ENCODE measurements at regions not wholly inside any gene's neighbourhood (a gene's known extent, or its start where the extent isn't known, plus 50 kb on each side); places are given as distances from the start of the nearest gene placed in this dataset.

DNA sequence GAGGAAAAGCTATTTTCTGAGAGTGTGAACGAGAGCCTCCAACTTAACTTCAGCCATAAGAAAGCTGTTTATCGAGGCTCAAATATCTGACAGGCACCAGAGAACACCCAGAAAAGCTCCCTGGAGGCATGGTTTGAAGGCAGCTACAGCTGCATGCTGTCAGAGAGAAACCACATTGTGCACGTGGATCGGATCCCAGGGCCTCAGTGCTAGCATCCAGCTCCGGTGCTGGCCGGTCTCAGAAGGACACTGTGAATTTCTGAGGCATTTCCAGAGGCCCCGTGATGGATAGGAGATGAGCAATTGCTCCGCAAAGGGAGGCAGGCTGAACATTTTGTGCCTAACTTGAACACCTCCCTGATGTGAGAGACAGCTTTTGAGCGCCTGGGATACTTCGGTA, 315.7 kb downstream of the FGF9 start:
- 86 to 100% (median 87%) methylated on average over 2 to 10 of the region's 10 CpGs; no CpG with 5 or more reads in 7 of the 10 experiments for WGBS, 10 experiments
- no peak overlapping the region for H3K27ac ChIP-seq
- no peak for ATAC-seq (replicated peaks in 6 of 8)
- in situ Hi-C loops (cut with MboI; ENCODE audit: low pct_unique_long_range_greater_than_20kb in 2 of 9, low sequenced_read_pairs in 9 of 9, unreplicated experiment in 9 of 9): loop anchor here in 1 of 9 experiments (25.0 kb wide), 1 partner anchor 99 kb away; no protein-coding TSS in a partner anchor
- no peaks in the 10 kb centered on the region for H3K4me1 ChIP-seq (replicated peaks in 1 of 2)
- no peak overlapping the region for H3K4me3 ChIP-seq

DNA sequence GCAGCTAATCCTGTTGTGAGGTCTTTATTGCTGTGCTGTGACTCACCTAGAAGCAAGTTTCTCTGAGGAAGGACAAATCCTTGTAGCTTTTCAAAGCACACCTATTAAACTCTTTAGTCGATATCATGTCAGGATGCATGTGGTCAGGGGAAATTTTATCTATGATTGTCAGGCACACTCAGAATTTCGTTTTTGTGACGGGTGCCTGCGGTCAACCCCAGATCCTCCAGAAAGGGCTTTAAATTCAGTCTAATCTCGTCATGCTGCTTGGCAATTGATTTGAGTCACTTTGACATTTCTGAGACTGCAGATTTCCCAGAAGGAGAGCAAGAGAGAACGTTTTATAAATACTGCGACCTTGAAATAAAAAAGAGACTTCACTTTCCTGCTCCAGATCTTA, 316.9 kb downstream of the FGF9 start:
- 42 to 82% (median 73%) methylated on average over 1 to 7 of the region's 7 CpGs for WGBS, 10 experiments
- no peak for ATAC-seq (replicated peaks in 6 of 8)
- no peak overlapping the region for H3K27ac ChIP-seq
- H3K4me1 ChIP-seq (replicated peaks in 1 of 2): no peaks in the 10 kb centered on the region
- in situ Hi-C loops (cut with MboI; ENCODE audit: low pct_unique_long_range_greater_than_20kb in 2 of 9, low sequenced_read_pairs in 9 of 9, unreplicated experiment in 9 of 9): loop anchor here in 1 of 9 experiments (25.0 kb wide), 1 partner anchor 100 kb away; no protein-coding TSS in a partner anchor
- no peak overlapping the region for H3K4me3 ChIP-seq

- H3K27ac ChIP-seq: no peak overlapping the region
- WGBS, 10 experiments: 67 to 100% (median 88%) methylated on average over 1 to 6 of the region's 7 CpGs; no CpG with 5 or more reads in 4 of the 10 experiments
- in situ Hi-C loops (cut with MboI; ENCODE audit: low pct_unique_long_range_greater_than_20kb in 2 of 9, low sequenced_read_pairs in 9 of 9, unreplicated experiment in 9 of 9): loop anchor here in 1 of 9 experiments (25.0 kb wide), 1 partner anchor 101 kb away; no protein-coding TSS in a partner anchor
- no peak overlapping the region for H3K4me3 ChIP-seq
- no peak for ATAC-seq (replicated peaks in 6 of 8)
- no peaks in the 10 kb centered on the region for H3K4me1 ChIP-seq (replicated peaks in 1 of 2)
Measured at GRCh38 chr13:21988624-21989023, 317.8 kb downstream of the FGF9 start.

DNA sequence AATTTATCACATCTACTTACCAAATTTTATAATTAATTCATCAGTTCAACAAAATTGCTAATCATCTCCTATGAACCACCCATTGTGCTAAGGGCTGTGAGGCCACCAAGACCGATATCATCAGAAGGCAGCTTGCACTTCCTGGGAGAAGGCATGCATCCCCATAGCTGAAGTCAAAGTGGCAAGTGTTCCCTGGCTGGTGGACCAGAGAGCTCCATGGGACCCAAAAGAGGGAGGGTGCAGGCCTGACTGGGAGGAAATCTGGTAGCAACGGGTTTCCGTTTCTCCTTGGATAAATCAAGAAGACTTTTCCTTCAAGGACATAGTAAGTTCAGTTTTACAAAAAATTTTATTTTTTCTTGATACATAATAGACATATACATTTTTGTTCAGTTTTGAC, 325.2 kb downstream of the FGF9 start:
- no peaks in the 10 kb centered on the region for H3K4me1 ChIP-seq (replicated peaks in 1 of 2)
- in situ Hi-C loops (cut with MboI; ENCODE audit: low pct_unique_long_range_greater_than_20kb in 2 of 9, low sequenced_read_pairs in 9 of 9, unreplicated experiment in 9 of 9): loop anchor here in 1 of 9 experiments (25.0 kb wide), 1 partner anchor 109 kb away; no protein-coding TSS in a partner anchor
- H3K4me3 ChIP-seq: no peak overlapping the region
- no peak for ATAC-seq (replicated peaks in 6 of 8)
- 45 to 100% (median 94%) methylated on average over 1 to 3 of the region's 3 CpGs; no CpG with 5 or more reads in 2 of the 10 experiments for WGBS, 10 experiments
- no peak overlapping the region for H3K27ac ChIP-seq

- ATAC-seq (replicated peaks in 6 of 8): peak in 2 of 8 experiments; percentile 48 to 52
- 33 to 100% (median 85%) methylated on average over 1 to 2 of the region's 2 CpGs for WGBS, 10 experiments
- in situ Hi-C loops (cut with MboI; ENCODE audit: low pct_unique_long_range_greater_than_20kb in 2 of 9, low sequenced_read_pairs in 9 of 9, unreplicated experiment in 9 of 9): loop anchor here in 1 of 9 experiments (25.0 kb wide), 1 partner anchor 110 kb away; no protein-coding TSS in a partner anchor
- H3K4me3 ChIP-seq: no peak overlapping the region
- H3K27ac ChIP-seq: no peak overlapping the region
- H3K4me1 ChIP-seq (replicated peaks in 1 of 2): no peaks in the 10 kb centered on the region
Measured at GRCh38 chr13:21997726-21998125, 326.9 kb downstream of the FGF9 start.

- ATAC-seq (replicated peaks in 6 of 8): no peak
- in situ Hi-C loops (cut with MboI; ENCODE audit: low pct_unique_long_range_greater_than_20kb in 2 of 9, low sequenced_read_pairs in 9 of 9, unreplicated experiment in 9 of 9): loop anchor here in 1 of 9 experiments (25.0 kb wide), 1 partner anchor 111 kb away; no protein-coding TSS in a partner anchor
- H3K27ac ChIP-seq: no peak overlapping the region
- 4 to 80% (median 64%) methylated on average over 1 to 11 of the region's 12 CpGs; no CpG with 5 or more reads in 1 of the 10 experiments for WGBS, 10 experiments
- H3K4me3 ChIP-seq: no peak overlapping the region
- no peaks in the 10 kb centered on the region for H3K4me1 ChIP-seq (replicated peaks in 1 of 2)
Measured at GRCh38 chr13:21998279-21998990, 327.6 kb downstream of the FGF9 start.

- H3K4me1 ChIP-seq (replicated peaks in 1 of 2): no peaks in the 10 kb centered on the region
- in situ Hi-C loops (cut with MboI; ENCODE audit: low pct_unique_long_range_greater_than_20kb in 2 of 9, low sequenced_read_pairs in 9 of 9, unreplicated experiment in 9 of 9): loop anchor here in 1 of 9 experiments (25.0 kb wide), 1 partner anchor 112 kb away; no protein-coding TSS in a partner anchor
- ATAC-seq (replicated peaks in 6 of 8): no peak
- 16 to 91% (median 60%) methylated on average over 1 to 5 of the region's 6 CpGs; no CpG with 5 or more reads in 5 of the 10 experiments for WGBS, 10 experiments
- no peak overlapping the region for H3K27ac ChIP-seq
- no peak overlapping the region for H3K4me3 ChIP-seq
Measured at GRCh38 chr13:21999666-22000065, 328.8 kb downstream of the FGF9 start.

DNA sequence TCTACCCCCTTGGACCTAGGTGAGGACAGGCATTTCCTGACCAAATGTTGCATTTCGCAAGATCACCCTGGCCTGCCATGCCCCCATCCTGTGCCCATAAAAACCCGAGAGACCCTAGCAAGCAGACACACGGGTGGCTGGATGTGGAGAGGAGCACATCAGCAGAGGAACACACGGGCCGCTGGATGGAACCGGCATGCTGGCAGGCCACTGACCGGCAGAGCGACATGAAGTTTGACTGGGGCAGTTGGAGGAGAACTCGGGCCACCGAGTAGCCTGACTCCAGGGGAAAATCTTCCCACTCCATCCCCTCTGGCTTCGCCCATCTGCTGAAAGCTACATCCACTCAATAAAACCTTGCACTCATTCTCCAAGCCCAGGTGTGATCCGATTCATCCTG, 329.3 kb downstream of the FGF9 start:
- H3K27ac ChIP-seq: no peak overlapping the region
- H3K4me3 ChIP-seq: no peak overlapping the region
- WGBS, 10 experiments: 51 to 100% (median 99%) methylated on average over 2 to 9 of the region's 12 CpGs; no CpG with 5 or more reads in 6 of the 10 experiments
- in situ Hi-C loops (cut with MboI; ENCODE audit: low pct_unique_long_range_greater_than_20kb in 2 of 9, low sequenced_read_pairs in 9 of 9, unreplicated experiment in 9 of 9): no loop called here
- H3K4me1 ChIP-seq (replicated peaks in 1 of 2): no peaks in the 10 kb centered on the region
- ATAC-seq (replicated peaks in 6 of 8): no peak

- in situ Hi-C loops (cut with MboI; ENCODE audit: low pct_unique_long_range_greater_than_20kb in 2 of 9, low sequenced_read_pairs in 9 of 9, unreplicated experiment in 9 of 9): no loop called here
- H3K27ac ChIP-seq: no peak overlapping the region
- WGBS, 10 experiments: 8 to 100% (median 69%) methylated on average over 1 to 4 of the region's 9 CpGs; no CpG with 5 or more reads in 5 of the 10 experiments
- H3K4me1 ChIP-seq (replicated peaks in 1 of 2): no peaks in the 10 kb centered on the region
- ATAC-seq (replicated peaks in 6 of 8): no peak
- H3K4me3 ChIP-seq: no peak overlapping the region
Measured at GRCh38 chr13:22001336-22001735, 330.5 kb downstream of the FGF9 start.

DNA sequence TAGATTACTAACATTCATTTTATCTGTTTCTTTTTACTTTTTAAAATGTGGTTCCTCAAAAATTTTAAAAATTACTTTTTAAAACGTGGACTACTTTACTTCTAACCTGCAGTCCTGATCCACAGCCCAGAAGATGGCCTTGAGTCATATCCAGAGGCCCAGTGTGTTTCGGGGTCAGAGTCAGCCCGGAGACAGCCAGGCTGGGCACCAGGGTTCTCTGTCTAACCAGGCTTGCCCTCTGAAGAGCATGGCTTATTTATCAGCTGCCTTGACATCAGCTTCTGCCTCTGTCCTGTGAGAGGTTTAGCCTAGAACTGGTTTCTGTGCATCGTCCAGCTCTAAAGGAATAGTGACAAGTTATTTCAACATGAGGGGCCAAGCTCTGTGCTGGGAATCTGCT, 332.0 kb downstream of the FGF9 start:
- Histone ChIP-seq H3K4me3 (no peak overlapping the region), H3K27ac (no peak overlapping the region), H3K4me1 (replicated peaks in 1 of 2) (no peaks in the 10 kb centered on the region)
- 0 to 81% (median 46%) methylated on average over 1 to 4 of the region's 4 CpGs; no CpG with 5 or more reads in 3 of the 10 experiments for WGBS, 10 experiments
- in situ Hi-C loops (cut with MboI; ENCODE audit: low pct_unique_long_range_greater_than_20kb in 2 of 9, low sequenced_read_pairs in 9 of 9, unreplicated experiment in 9 of 9): no loop called here
- ATAC-seq (replicated peaks in 6 of 8): no peak

DNA sequence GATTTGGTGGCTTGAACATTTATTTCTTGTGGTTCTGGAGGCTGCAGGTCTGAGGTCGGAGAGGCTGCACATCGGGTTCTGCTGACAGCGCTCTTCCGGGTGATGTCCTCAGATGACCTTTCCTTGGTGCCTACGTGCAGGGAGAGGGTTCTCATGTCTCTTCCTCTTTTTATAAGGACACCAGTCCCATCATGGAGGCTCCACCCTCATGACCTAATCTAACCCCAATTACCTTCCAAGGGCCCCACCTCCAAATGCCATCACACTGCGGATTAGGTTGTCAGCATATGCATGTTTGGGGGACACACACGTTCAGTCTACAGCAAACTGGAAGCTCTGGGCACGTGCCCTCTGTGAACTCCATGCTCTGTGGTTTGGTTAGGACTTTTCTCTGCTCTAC, 338.6 kb downstream of the FGF9 start:
- in situ Hi-C loops (cut with MboI; ENCODE audit: low pct_unique_long_range_greater_than_20kb in 2 of 9, low sequenced_read_pairs in 9 of 9, unreplicated experiment in 9 of 9): no loop called here
- no peaks in the 10 kb centered on the region for H3K4me1 ChIP-seq (replicated peaks in 1 of 2)
- 8 to 100% (median 70%) methylated on average over 1 to 6 of the region's 8 CpGs; no CpG with 5 or more reads in 1 of the 10 experiments for WGBS, 10 experiments

GRCh38 chr13:22009937-22010336, 339.1 kb downstream of the FGF9 start:
- ATAC-seq (replicated peaks in 6 of 8): no peak
- WGBS, 10 experiments: 0 to 100% (median 69%) methylated on average over 1 to 6 of the region's 6 CpGs; no CpG with 5 or more reads in 2 of the 10 experiments
- no peak overlapping the region for H3K4me3 ChIP-seq
- no peak overlapping the region for H3K27ac ChIP-seq
- H3K4me1 ChIP-seq (replicated peaks in 1 of 2): no peaks in the 10 kb centered on the region
- in situ Hi-C loops (cut with MboI; ENCODE audit: low pct_unique_long_range_greater_than_20kb in 2 of 9, low sequenced_read_pairs in 9 of 9, unreplicated experiment in 9 of 9): no loop called here

More for the DNA sequence above, 338.6 kb downstream of the FGF9 start:
- H3K27ac ChIP-seq: no peak overlapping the region
- no peak overlapping the region for H3K4me3 ChIP-seq
- ATAC-seq (replicated peaks in 6 of 8): no peak

- 14 to 100% (median 70%) methylated on average over 1 to 2 of the region's 2 CpGs; no CpG with 5 or more reads in 4 of the 10 experiments for WGBS, 10 experiments
- Histone ChIP-seq H3K4me3 (no peak overlapping the region), H3K27ac (no peak overlapping the region), H3K4me1 (replicated peaks in 1 of 2) (no peaks in the 10 kb centered on the region)
- in situ Hi-C loops (cut with MboI; ENCODE audit: low pct_unique_long_range_greater_than_20kb in 2 of 9, low sequenced_read_pairs in 9 of 9, unreplicated experiment in 9 of 9): no loop called here
- peak in 1 of 8 experiments; percentile 25 for ATAC-seq (replicated peaks in 6 of 8)
Measured at GRCh38 chr13:22012686-22013085, 341.8 kb downstream of the FGF9 start.

All from motor neuron (in vitro differentiated cells).